Karpas-422 (cell line): ENCODE measurements at regions not wholly inside any gene's neighbourhood (a gene's known extent, or its start where the extent isn't known, plus 50 kb on each side); places are given as distances from the start of the nearest gene placed in this dataset.

Experiments used
- DNase-seq: peaks from one replicate; pipeline ENCODE4 v3.0.0-alpha.2; 2015
- H2AFZ ChIP-seq: fragments of 200-600 bp; sonication (generic); 2 replicates; pipeline ENCODE4 v1.6.1; 2014; ENCODE audit warnings: antibody characterized with exemption, low read length, mixed read lengths
- H3K27ac ChIP-seq: fragments of 200-600 bp; sonication (generic); 2 replicates; pipeline ENCODE4 v1.5.1; 2014; ENCODE audit warnings: mild to moderate bottlenecking, low read length, moderate library complexity
- H3K27me3 ChIP-seq: fragments of 200-600 bp; sonication (generic); 2 replicates; pipeline ENCODE4 v1.6.1; 2014; ENCODE audit warnings: low read length, mixed read lengths
- H3K36me3 ChIP-seq: fragments of 200-600 bp; sonication (generic); 2 replicates; pipeline ENCODE4 v1.6.1; 2014; ENCODE audit warnings: low read length, mixed read lengths; ENCODE audit not compliant: insufficient read depth
- H3K4me1 ChIP-seq: fragments of 200-600 bp; sonication (generic); 2 replicates; pipeline ENCODE4 v1.6.1; 2014; ENCODE audit warnings: mild to moderate bottlenecking, low read length, mixed read lengths
- H3K4me2 ChIP-seq: fragments of 200-600 bp; sonication (generic); 2 replicates; pipeline ENCODE4 v1.6.1; 2014; ENCODE audit warnings: low read length, low read depth, mild to moderate bottlenecking; ENCODE audit not compliant: poor library complexity, severe bottlenecking
- H3K4me3 ChIP-seq: fragments of 200-600 bp; sonication (generic); 2 replicates; pipeline ENCODE4 v1.5.1; 2014; ENCODE audit warnings: mild to moderate bottlenecking, antibody characterized with exemption, low read length, mixed read lengths
- H3K79me2 ChIP-seq: fragments of 200-600 bp; sonication (generic); 2 replicates; pipeline ENCODE4 v1.6.1; 2014; ENCODE audit warnings: mild to moderate bottlenecking, low read length, mixed read lengths
- H3K9ac ChIP-seq: fragments of 200-600 bp; sonication (generic); 2 replicates; pipeline ENCODE4 v1.6.0; 2014; ENCODE audit warnings: low read length
- H3K9me2 ChIP-seq: fragments of 200-600 bp; sonication (generic), shearing (Covaris generic); replicated peaks from 2 replicates; pipeline ENCODE4 v1.6.0; 2014; ENCODE audit warnings: mild to moderate bottlenecking, low read length, moderate library complexity; ENCODE audit not compliant: insufficient read depth
- H3K9me3 ChIP-seq: fragments of 300-700, 200-600 bp; sonication (generic); 2 replicates; pipeline ENCODE4 v1.6.1; 2014; ENCODE audit warnings: low read length, mixed read lengths
- H4K20me1 ChIP-seq: fragments of 200-600 bp; sonication (generic); 2 replicates; pipeline ENCODE4 v1.6.1; 2014; ENCODE audit warnings: mild to moderate bottlenecking, antibody characterized with exemption, low read length, low read depth; ENCODE audit not compliant: insufficient read depth

DNA sequence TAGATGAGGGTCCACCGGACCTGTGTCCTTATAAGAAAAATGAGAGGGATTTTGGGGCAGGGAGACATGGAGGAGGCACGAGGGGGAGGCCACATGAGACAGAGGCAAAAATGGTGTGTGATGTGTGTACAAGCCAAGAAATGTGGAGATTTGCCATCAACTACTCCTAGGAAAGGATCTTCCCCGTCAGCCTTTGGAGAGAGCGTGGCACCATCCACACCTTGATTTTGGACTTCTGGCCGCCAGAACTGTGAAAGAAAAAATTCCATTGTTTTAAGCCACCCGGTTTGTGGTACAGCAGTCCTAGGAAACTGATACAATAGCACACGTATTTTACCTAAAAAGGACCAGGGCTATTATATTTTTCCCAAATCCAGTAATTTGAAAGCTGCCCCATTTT is 829.0 kb upstream of the SALL3 start:
- Histone ChIP-seq H3K79me2 (no peaks in the 10 kb centered on the region), H3K4me1 (no peaks in the 10 kb centered on the region), H3K9me3 (no peaks in the 10 kb centered on the region), H3K27ac (no peak overlapping the region), H3K9ac (no peak overlapping the region), H2AFZ (no peak overlapping the region), H4K20me1 (no peaks in the 10 kb centered on the region), H3K27me3 (no peaks in the 10 kb centered on the region), H3K4me3 (no peak overlapping the region), H3K9me2 (no peaks in the 10 kb centered on the region), H3K4me2 (no peak overlapping the region), H3K36me3 (no peaks in the 10 kb centered on the region)
- no peak for DNase-seq

DNA sequence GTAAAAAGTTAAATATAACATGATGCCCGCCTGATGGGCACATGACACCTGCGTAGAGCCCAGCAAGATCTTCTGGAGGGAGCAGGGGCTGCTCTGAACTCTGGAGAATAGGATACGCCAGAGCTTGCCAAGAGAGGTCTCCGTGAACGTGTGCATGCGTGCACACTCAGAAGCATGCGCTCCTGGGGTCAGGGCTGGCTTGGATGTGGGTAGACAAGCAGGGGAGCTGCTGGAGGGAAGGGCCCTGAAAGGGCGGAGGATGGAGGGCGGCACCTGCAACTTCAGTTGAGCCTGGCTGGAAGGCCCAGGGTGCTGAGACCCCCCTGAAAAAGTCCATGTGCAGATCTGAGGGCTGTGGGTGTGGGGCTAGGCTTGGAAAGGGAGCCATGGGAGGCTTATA is 828.4 kb upstream of the SALL3 start:
- Histone ChIP-seq H3K4me3 (no peak overlapping the region), H3K9ac (no peak overlapping the region), H4K20me1 (no peaks in the 10 kb centered on the region), H3K27me3 (no peaks in the 10 kb centered on the region), H3K4me1 (no peaks in the 10 kb centered on the region), H3K9me3 (no peaks in the 10 kb centered on the region), H2AFZ (no peak overlapping the region), H3K4me2 (no peak overlapping the region), H3K27ac (no peak overlapping the region), H3K9me2 (no peaks in the 10 kb centered on the region), H3K79me2 (no peaks in the 10 kb centered on the region), H3K36me3 (no peaks in the 10 kb centered on the region)
- DNase-seq, result no peak

DNA sequence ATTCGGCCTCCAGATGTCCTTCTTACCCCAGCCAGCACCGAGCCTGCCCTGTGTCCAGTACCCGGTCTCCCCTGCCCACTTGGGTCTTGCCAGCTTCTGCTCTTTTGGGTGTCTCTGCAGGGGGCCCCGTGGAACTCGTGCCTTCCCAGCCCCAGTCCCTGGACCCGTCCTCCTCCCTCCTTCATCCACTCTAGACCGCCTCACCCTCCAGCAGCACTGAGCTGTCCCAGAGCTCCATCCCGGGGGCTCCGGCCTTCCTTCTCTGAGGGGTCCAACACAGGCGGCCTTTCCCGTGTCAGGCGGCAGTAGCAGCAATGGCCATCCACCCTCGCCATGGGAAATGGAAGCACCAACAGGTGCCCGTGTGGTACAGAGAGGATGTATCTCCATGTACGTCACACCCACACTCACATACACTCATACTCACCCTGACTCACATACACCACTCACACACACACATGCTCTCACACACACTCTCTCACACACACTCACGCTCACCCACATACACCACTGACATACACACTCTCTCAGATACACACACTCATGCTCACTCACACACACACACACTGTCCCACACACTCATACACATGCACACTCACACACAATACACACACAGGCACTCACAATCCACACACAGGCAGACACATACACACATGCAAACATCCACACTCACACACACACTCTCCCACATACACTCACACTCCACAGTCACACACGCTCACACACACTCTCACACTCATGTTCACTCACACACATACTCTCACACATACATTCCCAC is 827.5 kb upstream of the SALL3 start:
- Histone ChIP-seq H3K79me2 (no peaks in the 10 kb centered on the region), H3K9me3 (no peaks in the 10 kb centered on the region), H2AFZ (no peak overlapping the region), H3K36me3 (no peaks in the 10 kb centered on the region), H3K4me1 (no peaks in the 10 kb centered on the region), H3K27me3 (no peaks in the 10 kb centered on the region), H3K4me3 (no peak overlapping the region), H3K4me2 (no peak overlapping the region), H3K9ac (no peak overlapping the region), H3K27ac (no peak overlapping the region), H3K9me2 (no peaks in the 10 kb centered on the region), H4K20me1 (no peaks in the 10 kb centered on the region)
- no peak for DNase-seq

DNA sequence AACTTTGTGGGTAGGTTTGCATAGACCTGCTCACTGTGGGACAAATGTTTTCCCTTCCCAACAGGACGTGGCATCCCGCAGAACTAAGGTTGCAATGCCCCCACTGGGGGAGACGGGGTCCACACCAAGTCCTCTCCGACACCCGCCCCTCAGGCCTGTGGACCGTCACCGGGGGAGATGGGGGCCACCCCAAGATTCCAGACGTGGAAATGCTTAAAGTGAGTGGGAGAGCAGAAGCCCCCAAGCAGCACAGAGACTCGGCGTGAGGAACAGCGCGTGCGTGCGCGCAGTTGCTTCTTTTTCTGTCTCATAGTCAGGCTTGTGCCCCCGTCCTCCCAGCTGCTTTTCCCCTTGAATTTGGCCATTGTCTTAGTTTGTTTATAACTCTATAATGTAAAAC is 826.3 kb upstream of the SALL3 start:
- Histone ChIP-seq H3K27me3 (no peaks in the 10 kb centered on the region), H3K9me2 (no peaks in the 10 kb centered on the region), H3K79me2 (no peaks in the 10 kb centered on the region), H3K4me3 (no peak overlapping the region), H3K9me3 (no peaks in the 10 kb centered on the region), H3K4me1 (no peaks in the 10 kb centered on the region), H3K36me3 (no peaks in the 10 kb centered on the region), H4K20me1 (no peaks in the 10 kb centered on the region), H2AFZ (no peak overlapping the region), H3K9ac (no peak overlapping the region), H3K4me2 (no peak overlapping the region), H3K27ac (no peak overlapping the region)
- DNase-seq, result no peak

DNA sequence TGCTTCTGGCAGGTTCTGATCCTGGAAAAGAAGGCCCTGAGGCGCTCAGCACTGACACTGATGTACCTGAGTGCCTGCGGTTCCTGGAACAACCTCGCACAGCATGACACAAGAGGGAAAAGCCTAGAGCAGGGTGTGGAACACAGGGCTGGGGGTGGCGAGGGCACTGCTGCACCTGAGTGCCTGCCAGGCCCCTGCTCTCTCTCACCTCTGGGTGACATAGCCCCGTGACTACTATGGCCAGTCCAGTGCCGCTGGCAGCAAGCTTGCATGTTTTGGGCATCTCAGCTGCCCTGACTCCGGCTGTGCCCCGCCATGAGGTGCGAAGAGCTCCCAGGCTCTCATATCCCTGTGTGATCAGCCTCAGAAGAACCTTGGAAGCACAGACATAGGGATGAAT is 825.2 kb upstream of the SALL3 start:
- Histone ChIP-seq H3K36me3 (no peaks in the 10 kb centered on the region), H3K9me3 (no peaks in the 10 kb centered on the region), H3K4me1 (no peaks in the 10 kb centered on the region), H3K9ac (no peak overlapping the region), H3K27ac (no peak overlapping the region), H4K20me1 (no peaks in the 10 kb centered on the region), H3K4me3 (no peak overlapping the region), H3K79me2 (no peaks in the 10 kb centered on the region), H3K9me2 (no peaks in the 10 kb centered on the region), H3K27me3 (no peaks in the 10 kb centered on the region), H3K4me2 (no peak overlapping the region), H2AFZ (no peak overlapping the region)
- no peak for DNase-seq

DNA sequence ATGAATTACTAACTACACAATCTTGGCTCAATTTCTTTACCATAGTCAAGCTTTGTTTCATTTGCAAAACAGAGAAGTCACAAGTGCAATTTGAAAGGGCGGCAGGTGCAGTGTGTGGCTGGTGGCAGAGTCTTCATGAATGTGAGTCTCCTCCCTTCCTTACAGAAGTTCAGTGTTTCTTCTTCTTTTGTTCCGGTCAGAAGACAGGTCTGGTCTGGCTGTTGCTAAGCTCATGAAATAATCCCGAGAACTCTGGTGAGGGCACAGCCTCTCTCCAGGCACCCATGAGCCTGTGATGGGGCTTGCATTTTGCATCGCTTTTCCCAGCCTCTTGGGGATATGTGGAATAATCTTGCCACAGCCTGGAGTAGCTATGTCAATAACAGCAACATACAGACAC is 824.8 kb upstream of the SALL3 start:
- Histone ChIP-seq H3K79me2 (no peaks in the 10 kb centered on the region), H3K4me2 (no peak overlapping the region), H2AFZ (no peak overlapping the region), H3K27ac (no peak overlapping the region), H3K36me3 (no peaks in the 10 kb centered on the region), H3K4me3 (no peak overlapping the region), H3K9me2 (no peaks in the 10 kb centered on the region), H3K27me3 (no peaks in the 10 kb centered on the region), H3K9ac (no peak overlapping the region), H4K20me1 (no peaks in the 10 kb centered on the region), H3K9me3 (no peaks in the 10 kb centered on the region), H3K4me1 (no peaks in the 10 kb centered on the region)
- no peak for DNase-seq

DNA sequence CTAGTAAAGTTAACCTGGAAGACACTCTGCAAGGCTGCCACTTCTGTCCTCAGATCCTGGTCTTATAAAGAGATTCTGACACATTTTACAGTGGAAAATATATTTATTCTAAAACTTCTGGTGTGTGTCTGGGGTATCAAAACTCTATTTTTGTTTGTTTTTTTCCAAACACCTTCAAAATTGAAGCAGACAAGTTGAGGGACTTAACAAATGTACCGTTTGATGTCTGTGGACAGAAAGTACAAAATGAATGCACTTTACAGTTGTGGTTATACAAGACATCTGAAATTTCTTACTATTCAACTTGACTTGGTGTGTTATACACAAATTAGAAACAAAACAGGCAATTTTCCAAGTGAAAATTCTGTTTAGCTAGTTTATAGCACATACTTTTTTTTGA is 823.2 kb upstream of the SALL3 start:
- Histone ChIP-seq H3K4me1 (no peaks in the 10 kb centered on the region), H3K27ac (no peak overlapping the region), H3K9ac (no peak overlapping the region), H3K9me3 (no peaks in the 10 kb centered on the region), H3K4me2 (no peak overlapping the region), H2AFZ (no peak overlapping the region), H3K27me3 (no peaks in the 10 kb centered on the region), H3K79me2 (no peaks in the 10 kb centered on the region), H3K9me2 (no peaks in the 10 kb centered on the region), H3K36me3 (no peaks in the 10 kb centered on the region), H4K20me1 (no peaks in the 10 kb centered on the region), H3K4me3 (no peak overlapping the region)
- no peak for DNase-seq

DNA sequence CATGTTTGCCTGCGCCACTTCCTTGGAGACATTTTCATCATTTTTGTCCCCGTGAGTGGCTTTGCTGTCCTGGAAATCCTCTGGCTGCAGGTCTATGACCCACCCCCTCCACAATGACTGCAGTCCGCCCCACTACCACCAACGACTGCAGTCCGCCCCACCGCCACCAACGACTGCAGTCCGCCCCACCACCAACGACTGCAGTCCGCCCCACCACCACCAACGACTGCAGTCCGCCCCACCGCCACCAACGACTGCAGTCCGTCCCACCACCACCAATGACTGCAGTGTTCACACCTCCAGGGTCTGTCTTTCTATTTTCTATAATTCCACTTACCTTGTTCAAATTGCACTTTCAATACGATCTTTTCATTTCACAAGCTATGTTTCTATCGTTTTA is 820.7 kb upstream of the SALL3 start:
- no peak overlapping the region for H3K27ac ChIP-seq
- H4K20me1 ChIP-seq, result no peaks in the 10 kb centered on the region
- no peaks in the 10 kb centered on the region for H3K36me3 ChIP-seq
- no peaks in the 10 kb centered on the region for H3K27me3 ChIP-seq
- H3K9me2 ChIP-seq, result no peaks in the 10 kb centered on the region
- H3K9me3 ChIP-seq, result no peaks in the 10 kb centered on the region
- no peak overlapping the region for H3K9ac ChIP-seq
- no peaks in the 10 kb centered on the region for H3K4me1 ChIP-seq
- no peak overlapping the region for H3K4me2 ChIP-seq
- no peak for DNase-seq
- no peak overlapping the region for H3K4me3 ChIP-seq
- H3K79me2 ChIP-seq, result no peaks in the 10 kb centered on the region
- no peak overlapping the region for H2AFZ ChIP-seq
